ENCODE measurements at regions not wholly inside any gene's neighbourhood (a gene's known extent, or its start where the extent isn't known, plus 50 kb on each side); places are given as distances from the start of the nearest gene placed in this dataset.
"Not testable (repeated sequence)": the region's sequence is repeated elsewhere in the genome, so short reads cannot be mapped to it uniquely, and the experiment has no call there.

- DNase-seq (ENCODE audit: low read depth), result no peak
These were observed 344.5 kb upstream of the RASGEF1B start for GRCh38 chr4:81816031-81816761.

GRCh38 chr4:81814987-81815541 lies 343.4 kb upstream of the RASGEF1B start:
- no peak for DNase-seq (ENCODE audit: low read depth)

- DNase-seq (ENCODE audit: low read depth), result no peak
These were observed 340.0 kb upstream of the RASGEF1B start for GRCh38 chr4:81811562-81812293.

GRCh38 chr4:81808011-81808672 lies 336.4 kb upstream of the RASGEF1B start:
- DNase-seq (ENCODE audit: low read depth), result no peak

GRCh38 chr4:81807386-81807785 lies 335.7 kb upstream of the RASGEF1B start:
- DNase-seq (ENCODE audit: low read depth), result no peak

GRCh38 chr4:81806485-81806884 lies 334.8 kb upstream of the RASGEF1B start:
- no peak for DNase-seq (ENCODE audit: low read depth)

- DNase-seq (ENCODE audit: low read depth), result no peak
These were observed 333.1 kb upstream of the RASGEF1B start for GRCh38 chr4:81804849-81805248.

GRCh38 chr4:81802285-81802846 lies 330.7 kb upstream of the RASGEF1B start:
- DNase-seq (ENCODE audit: low read depth), result no peak

GRCh38 chr4:81799371-81799770 lies 327.7 kb upstream of the RASGEF1B start:
- no peak for DNase-seq (ENCODE audit: low read depth)

- no peak for DNase-seq (ENCODE audit: low read depth)
These were observed 325.3 kb upstream of the RASGEF1B start for GRCh38 chr4:81796790-81797528.

- no peak for DNase-seq (ENCODE audit: low read depth)
These were observed 320.8 kb upstream of the RASGEF1B start for GRCh38 chr4:81792521-81792920.

GRCh38 chr4:81790477-81790876 lies 318.8 kb upstream of the RASGEF1B start:
- DNase-seq (ENCODE audit: low read depth), result no peak

GRCh38 chr4:81789741-81790399 lies 318.2 kb upstream of the RASGEF1B start:
- no peak for DNase-seq (ENCODE audit: low read depth)

GRCh38 chr4:81789158-81789557 lies 317.5 kb upstream of the RASGEF1B start:
- DNase-seq (ENCODE audit: low read depth), result no peak

- DNase-seq (ENCODE audit: low read depth), result no peak
These were observed 315.1 kb upstream of the RASGEF1B start for GRCh38 chr4:81786766-81787165.

- no peak for DNase-seq (ENCODE audit: low read depth)
These were observed 314.5 kb upstream of the RASGEF1B start for GRCh38 chr4:81786063-81786763.

- no peak for DNase-seq (ENCODE audit: low read depth)
These were observed 313.6 kb upstream of the RASGEF1B start for GRCh38 chr4:81785338-81785737.

GRCh38 chr4:81783558-81783957 lies 311.9 kb upstream of the RASGEF1B start:
- DNase-seq (ENCODE audit: low read depth), result no peak

GRCh38 chr4:81781799-81782198 lies 310.1 kb upstream of the RASGEF1B start:
- DNase-seq (ENCODE audit: low read depth), result no peak

GRCh38 chr4:81777718-81778117 lies 306.0 kb upstream of the RASGEF1B start:
- DNase-seq (ENCODE audit: low read depth), result not testable (repeated sequence)

- no peak for DNase-seq (ENCODE audit: low read depth)
These were observed 305.1 kb upstream of the RASGEF1B start for GRCh38 chr4:81776794-81777193.
